Heart right ventricle (tissue), 16 donors: ENCODE measurements at regions not wholly inside any gene's neighbourhood (a gene's known extent, or its start where the extent isn't known, plus 50 kb on each side); places are given as distances from the start of the nearest gene placed in this dataset.

Experiments
- ATAC-seq, 8 donors: fragments of 200-7000 bp; cut with Tn5 transposase; one replicate each; pipeline ENCODE4 v1.9.1; 2020; ENCODE audit warnings: mild to moderate bottlenecking in 8 of 8, moderate library complexity in 8 of 8, moderate number of reproducible peaks in 1 of 8
- DNase-seq, 2 donors: peaks; one replicate each; pipeline ENCODE4 v3.0.0-alpha.2; 2020
- H3K27ac ChIP-seq, 10 donors: fragments of 200-600 bp; sonication (generic) in 2 of 10; one replicate each; pipeline versions ENCODE4 v1.5.0 to v1.8.0; 2020 to 2022; ENCODE audit warnings: mild to moderate bottlenecking in 3 of 10
- H3K27me3 ChIP-seq, 7 donors: fragments of 200-600 bp; one replicate each; pipeline ENCODE4 v1.8.0; 2021 to 2022; ENCODE audit warnings: mild to moderate bottlenecking in 2 of 7
- H3K36me3 ChIP-seq, 9 donors: fragments of 200-600 bp; sonication (generic) in 1 of 9; one replicate each; pipeline versions ENCODE4 v1.5.0 to v1.8.0; 2020 to 2022; ENCODE audit warnings: mild to moderate bottlenecking in 2 of 9
- H3K4me1 ChIP-seq, 9 donors: fragments of 200-600 bp; sonication (generic) in 1 of 9; one replicate each; pipeline versions ENCODE4 v1.5.0 to v1.8.0; 2020 to 2022; ENCODE audit warnings: mild to moderate bottlenecking in 4 of 9
- H3K4me3 ChIP-seq, 10 donors: fragments of 200-600 bp; sonication (generic) in 2 of 10; one replicate each; pipeline versions ENCODE4 v1.5.0 to v1.8.0; 2020 to 2022; ENCODE audit warnings: mild to moderate bottlenecking in 7 of 10, moderate library complexity in 2 of 10
- H3K9me3 ChIP-seq, 11 donors: fragments of 200-600 bp in 10 of 11; sonication (generic) in 2 of 11; one replicate each; pipeline versions ENCODE4 v1.5.0 to v1.8.0; 2013 to 2022; ENCODE audit warnings: mild to moderate bottlenecking in 2 of 11, control low read depth in 1 of 11, moderate library complexity in 1 of 11
- WGBS, 2 donors: extraction: QIAGEN DNeasy Blood & Tissue Kit; methylation state at CpG; one replicate each; pipeline ENCODE4 v1.1.7; 2013; ENCODE audit warnings: inconsistent platforms in 1 of 2; 5-methylcytosine and 5-hydroxymethylcytosine counted together
- intact Hi-C, 10 donors: fragments of 100-400 bp; cut with DNase I; formaldehyde crosslinking; loops; one replicate each; pipeline versions ENCODE4 v1.11.1 to v1.14.2; 2022
- TF ChIP-seq, protein P1 (sequence below), 9 donors: fragments of 200-600 bp; sonication (generic) in 2 of 9; IDR thresholded peaks; one replicate each; pipeline versions ENCODE4 v1.5.0 to v1.8.0; 2021 to 2022; ENCODE audit warnings: antibody characterized with exemption in 9 of 9, mild to moderate bottlenecking in 5 of 9, moderate library complexity in 1 of 9
- donor health status: Arrhythmogenic right ventricular cardiomyopathy.
- donor health status: ischemic (EF 13 %, LVEDD 7.1; RV severe dilation, severe dysfunction).
- donor health status: healthy with polysubstance abuse.
- donor health status: DM: no; HTN: yes; CAD: no.
- donor health status: DM: no; HTN: no; CAD: no.
- donor health status: ischemic (EF 25% LVEDD 6.9; RV normal size, moderate dysfunction).
- donor health status: ischemic (EF 25% LVEDD 5.7; RV mildly dilated, moderate dysfunction).
- donor health status: healthy.
- donor health status: DM: yes; HTN: yes; CAD: no.
- donor health status: Ischemic cardiomyopathy.
- donor health status: ischemic (EF 35%, LVEDD 5.7; RV mildly dilated, moderate dysfunction).
- donor health status: nonischemic (EF 11% LVEDD 7.7; RV severe dilation, severe dysfunction).
- donor health status: DM: yes; HTN: yes; CAD: no.
- donor health status: PGD.
- donor health status: ischemic (EF 29% LVEDD 5.4; RV normal size, mild dysfunction).
- donor health status: nonischemic (EF 23%, LVEDD 6.1; RV moderate dilation, normal function).

DNA sequence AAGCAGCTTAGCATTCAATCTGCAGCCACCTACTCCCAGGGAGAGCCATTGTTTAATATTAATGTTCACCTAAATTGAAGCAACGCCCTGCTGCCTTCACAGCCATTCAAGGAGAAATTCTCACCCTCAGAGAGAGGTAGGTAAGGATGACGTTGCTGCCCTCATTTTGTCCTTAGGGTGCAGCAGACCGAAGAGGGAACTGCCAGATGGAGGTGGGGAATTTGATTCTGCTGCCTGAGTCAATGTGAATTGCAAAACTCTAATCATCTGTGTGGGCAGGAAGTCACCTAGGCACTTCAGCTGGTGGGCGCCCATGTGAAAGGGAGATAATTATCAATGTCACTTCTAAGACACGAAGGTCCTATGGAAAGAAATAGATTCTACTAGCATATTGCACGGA is 503.4 kb downstream of the TBC1D4 start:
- WGBS, 2 donors = 70 to 78% methylated on average over 6 of the region's 6 CpGs
- no peaks in the 10 kb centered on the region for H3K4me1 ChIP-seq
- H3K9me3 ChIP-seq = no peaks in the 10 kb centered on the region

DNA sequence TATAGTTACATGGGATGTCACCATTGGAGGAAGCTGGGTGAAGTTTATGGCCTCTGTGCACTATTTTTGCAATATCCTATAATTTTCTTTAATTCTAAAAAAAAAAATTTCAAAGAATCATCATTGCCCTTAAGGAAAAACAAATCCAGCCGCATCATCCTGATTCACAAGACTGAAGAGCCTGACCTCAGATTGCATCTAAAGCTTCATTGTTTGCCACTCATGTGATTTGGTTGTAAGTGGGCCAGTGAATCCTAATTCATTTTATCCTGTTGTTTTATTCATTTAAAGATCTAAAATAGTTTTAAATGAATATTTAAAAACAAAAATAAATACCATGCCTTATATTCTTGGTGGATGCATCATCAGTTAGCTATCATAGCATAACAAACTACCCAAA is 504.5 kb downstream of the TBC1D4 start:
- no peaks in the 10 kb centered on the region for H3K36me3 ChIP-seq
- H3K4me3 ChIP-seq = no peak overlapping the region
- H3K9me3 ChIP-seq = no peaks in the 10 kb centered on the region
- no peak for DNase-seq
- TF ChIP-seq, protein P1, sequence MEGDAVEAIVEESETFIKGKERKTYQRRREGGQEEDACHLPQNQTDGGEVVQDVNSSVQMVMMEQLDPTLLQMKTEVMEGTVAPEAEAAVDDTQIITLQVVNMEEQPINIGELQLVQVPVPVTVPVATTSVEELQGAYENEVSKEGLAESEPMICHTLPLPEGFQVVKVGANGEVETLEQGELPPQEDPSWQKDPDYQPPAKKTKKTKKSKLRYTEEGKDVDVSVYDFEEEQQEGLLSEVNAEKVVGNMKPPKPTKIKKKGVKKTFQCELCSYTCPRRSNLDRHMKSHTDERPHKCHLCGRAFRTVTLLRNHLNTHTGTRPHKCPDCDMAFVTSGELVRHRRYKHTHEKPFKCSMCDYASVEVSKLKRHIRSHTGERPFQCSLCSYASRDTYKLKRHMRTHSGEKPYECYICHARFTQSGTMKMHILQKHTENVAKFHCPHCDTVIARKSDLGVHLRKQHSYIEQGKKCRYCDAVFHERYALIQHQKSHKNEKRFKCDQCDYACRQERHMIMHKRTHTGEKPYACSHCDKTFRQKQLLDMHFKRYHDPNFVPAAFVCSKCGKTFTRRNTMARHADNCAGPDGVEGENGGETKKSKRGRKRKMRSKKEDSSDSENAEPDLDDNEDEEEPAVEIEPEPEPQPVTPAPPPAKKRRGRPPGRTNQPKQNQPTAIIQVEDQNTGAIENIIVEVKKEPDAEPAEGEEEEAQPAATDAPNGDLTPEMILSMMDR (IDR thresholded peaks at IDR 0.05) = no peak
- ATAC-seq = no peak
- H3K4me1 ChIP-seq = no peaks in the 10 kb centered on the region
- intact Hi-C loops = no loop called here
- no peaks in the 10 kb centered on the region for H3K27me3 ChIP-seq
- 90 to 99% methylated on average over 1 of the region's 1 CpG for WGBS, 2 donors
- H3K27ac ChIP-seq = no peak overlapping the region

More for the DNA sequence above, 503.4 kb downstream of the TBC1D4 start:
- no peaks in the 10 kb centered on the region for H3K27me3 ChIP-seq
- ATAC-seq (no peak), DNase-seq (no peak)
- H3K4me3 ChIP-seq = no peak overlapping the region
- no peaks in the 10 kb centered on the region for H3K36me3 ChIP-seq
- H3K27ac ChIP-seq = no peak overlapping the region
- intact Hi-C loops = no loop called here
- TF ChIP-seq, protein P1 (IDR thresholded peaks at IDR 0.05) = no peak

DNA sequence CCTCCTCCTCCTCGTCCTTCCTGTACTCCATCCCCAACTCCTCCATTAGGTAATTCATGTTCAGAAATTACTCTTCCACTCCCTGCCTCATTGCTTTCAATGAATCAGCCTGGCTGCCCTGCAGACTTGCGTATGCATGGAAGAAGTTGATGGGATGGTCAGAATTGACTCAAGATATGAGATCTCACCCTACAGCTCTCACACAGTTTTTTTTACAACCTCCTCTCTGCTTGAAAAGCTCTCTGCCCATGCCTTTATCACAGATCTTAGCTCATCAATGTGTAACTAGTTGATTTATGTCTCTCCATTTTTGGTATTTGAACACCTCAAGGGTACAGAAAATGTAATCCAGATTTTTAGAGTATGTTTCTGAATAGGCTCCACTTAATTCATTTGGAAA is 506.9 kb downstream of the TBC1D4 start:
- H3K27me3 ChIP-seq = no peaks in the 10 kb centered on the region
- TF ChIP-seq, protein P1 (IDR thresholded peaks at IDR 0.05) = no peak
- ATAC-seq = no peak

DNA sequence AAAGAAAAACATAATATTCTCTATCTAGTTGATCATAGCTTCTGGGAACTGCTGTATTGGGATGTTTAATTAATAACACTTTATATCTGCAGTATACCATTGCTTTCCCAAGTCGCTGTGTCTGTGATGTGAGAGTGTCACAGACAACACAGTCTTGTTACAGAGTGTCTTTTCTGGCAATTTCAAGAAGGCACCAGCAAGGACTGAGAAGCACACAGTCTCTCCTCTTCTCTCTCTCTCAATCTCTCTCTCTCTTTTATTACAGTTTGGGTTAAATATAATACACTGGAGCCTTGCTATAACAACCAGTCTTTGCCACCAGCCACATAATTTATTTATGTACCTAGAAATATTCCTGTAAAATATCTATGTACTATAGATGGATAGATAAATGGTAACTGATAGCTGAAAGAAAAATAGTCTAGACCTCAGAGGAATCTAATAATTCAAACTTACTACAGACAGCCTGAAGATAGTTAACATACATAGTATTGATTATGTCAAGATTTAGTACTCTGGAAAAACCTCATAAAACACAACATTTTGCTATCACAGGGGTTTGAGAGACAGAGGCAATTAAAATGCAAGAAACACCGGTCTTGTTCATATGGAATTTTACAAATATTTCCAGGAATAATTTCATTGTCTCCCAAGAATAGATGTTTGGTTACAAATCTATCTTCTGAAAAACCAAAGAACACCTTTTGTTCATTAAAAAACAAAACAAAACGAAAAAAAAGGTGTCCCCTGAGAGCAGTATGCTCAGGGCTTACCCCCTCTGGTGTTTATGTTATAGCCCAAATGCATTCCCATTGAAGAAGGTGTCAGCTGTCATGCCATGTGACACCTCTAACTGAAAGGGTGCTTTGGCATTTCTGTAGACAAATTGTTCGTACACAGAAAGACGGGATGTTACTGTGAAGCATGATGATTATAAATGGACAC is 507.8 kb downstream of the TBC1D4 start:
- Histone ChIP-seq H3K27ac (no peak overlapping the region), H3K36me3 (no peaks in the 10 kb centered on the region), H3K4me1 (no peaks in the 10 kb centered on the region), H3K4me3 (no peak overlapping the region), H3K27me3 (no peaks in the 10 kb centered on the region), H3K9me3 (no peaks in the 10 kb centered on the region)
- DNase-seq = no peak
- TF ChIP-seq, protein P1 (IDR thresholded peaks at IDR 0.05) = no peak
- 57 to 77% methylated on average over 5 of the region's 5 CpGs for WGBS, 2 donors
- ATAC-seq = no peak
- intact Hi-C loops = no loop called here

More for the DNA sequence above, 506.9 kb downstream of the TBC1D4 start:
- Histone ChIP-seq H3K36me3 (no peaks in the 10 kb centered on the region), H3K27ac (no peak overlapping the region), H3K9me3 (no peaks in the 10 kb centered on the region), H3K4me1 (no peaks in the 10 kb centered on the region), H3K4me3 (no peak overlapping the region)
- 80 to 89% methylated on average over 2 of the region's 2 CpGs for WGBS, 2 donors
- no peak for DNase-seq
- intact Hi-C loops = no loop called here
